ENCODE measurements at regions not wholly inside any gene's neighbourhood (a gene's known extent, or its start where the extent isn't known, plus 50 kb on each side); places are given as distances from the start of the nearest gene placed in this dataset.

DNA sequence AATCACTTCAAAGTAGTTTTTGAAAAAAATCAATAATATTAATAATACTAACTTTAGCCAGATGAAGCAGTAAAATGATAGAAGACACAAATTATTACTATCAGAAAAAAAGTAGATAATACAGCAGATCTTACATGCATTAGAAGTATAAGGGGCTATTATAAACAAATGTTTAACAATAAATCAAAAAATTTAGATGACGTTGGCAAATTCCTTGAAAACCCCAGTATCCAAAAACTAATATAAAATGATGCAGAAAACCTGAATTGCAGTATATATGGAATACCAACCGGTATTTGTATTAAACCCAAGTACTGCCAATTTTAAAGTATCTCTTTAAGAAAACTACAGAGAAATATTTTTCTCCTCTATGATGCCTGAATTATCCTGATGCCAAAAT lies 573.3 kb upstream of the CTNND2 start:
- no peak overlapping the region for H3K4me3 ChIP-seq (ENCODE audit: low read depth, low read length)
- no peak for DNase-seq (ENCODE audit: low read depth)
- TF ChIP-seq, protein P1, sequence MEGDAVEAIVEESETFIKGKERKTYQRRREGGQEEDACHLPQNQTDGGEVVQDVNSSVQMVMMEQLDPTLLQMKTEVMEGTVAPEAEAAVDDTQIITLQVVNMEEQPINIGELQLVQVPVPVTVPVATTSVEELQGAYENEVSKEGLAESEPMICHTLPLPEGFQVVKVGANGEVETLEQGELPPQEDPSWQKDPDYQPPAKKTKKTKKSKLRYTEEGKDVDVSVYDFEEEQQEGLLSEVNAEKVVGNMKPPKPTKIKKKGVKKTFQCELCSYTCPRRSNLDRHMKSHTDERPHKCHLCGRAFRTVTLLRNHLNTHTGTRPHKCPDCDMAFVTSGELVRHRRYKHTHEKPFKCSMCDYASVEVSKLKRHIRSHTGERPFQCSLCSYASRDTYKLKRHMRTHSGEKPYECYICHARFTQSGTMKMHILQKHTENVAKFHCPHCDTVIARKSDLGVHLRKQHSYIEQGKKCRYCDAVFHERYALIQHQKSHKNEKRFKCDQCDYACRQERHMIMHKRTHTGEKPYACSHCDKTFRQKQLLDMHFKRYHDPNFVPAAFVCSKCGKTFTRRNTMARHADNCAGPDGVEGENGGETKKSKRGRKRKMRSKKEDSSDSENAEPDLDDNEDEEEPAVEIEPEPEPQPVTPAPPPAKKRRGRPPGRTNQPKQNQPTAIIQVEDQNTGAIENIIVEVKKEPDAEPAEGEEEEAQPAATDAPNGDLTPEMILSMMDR (conservative IDR thresholded peaks at IDR 0.05; ENCODE audit: low read depth, low read length) = no peak

GRCh38 chr5:12467799-12468198 lies 563.6 kb upstream of the CTNND2 start:
- no peak for DNase-seq (ENCODE audit: low read depth)
- TF ChIP-seq, protein P1 (conservative IDR thresholded peaks at IDR 0.05; ENCODE audit: low read depth, low read length) = no peak
- H3K4me3 ChIP-seq (ENCODE audit: low read depth, low read length) = no peak overlapping the region

DNA sequence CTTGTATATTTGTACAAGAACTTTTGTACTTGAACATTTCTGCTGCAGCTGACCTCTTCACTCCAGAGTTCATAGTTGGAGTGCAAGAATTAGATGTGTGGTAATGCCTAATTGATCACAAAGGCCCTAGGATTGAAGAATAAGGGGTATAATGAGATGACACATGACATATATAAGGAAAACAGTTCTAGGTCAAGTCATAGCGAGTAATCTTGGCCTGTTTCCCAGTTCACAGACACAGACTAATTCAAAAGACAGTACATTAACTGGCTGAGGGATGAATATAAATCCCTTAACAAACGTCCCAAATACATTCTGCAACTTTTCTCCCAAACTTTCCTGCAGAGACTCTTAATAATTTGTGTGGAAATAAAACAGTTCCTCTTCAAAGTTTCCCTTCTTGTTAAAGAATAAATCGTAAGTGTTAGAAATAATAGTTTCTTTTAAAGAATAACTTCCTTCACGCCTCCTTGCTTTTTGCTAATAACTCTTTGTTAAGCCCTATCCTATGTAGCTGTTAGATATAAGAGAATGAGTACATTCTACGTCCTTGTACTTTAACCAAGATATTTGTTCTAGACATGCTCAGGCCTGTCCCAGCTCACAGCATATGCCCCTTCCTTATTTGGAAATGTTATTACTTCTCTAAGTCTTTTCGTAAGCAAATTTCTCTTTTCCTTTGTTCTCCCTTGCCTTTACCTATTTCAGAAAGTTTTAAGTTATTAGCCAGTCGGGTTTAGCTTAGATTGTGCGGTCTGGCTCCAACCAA lies 556.4 kb upstream of the CTNND2 start:
- TF ChIP-seq, protein P1 (conservative IDR thresholded peaks at IDR 0.05; ENCODE audit: low read depth, low read length) = no peak
- peak; percentile 0 for DNase-seq (ENCODE audit: low read depth)
- H3K4me3 ChIP-seq (ENCODE audit: low read depth, low read length) = no peak overlapping the region

- DNase-seq (ENCODE audit: low read depth) = no peak
Observed at GRCh38 chr5:12459326-12459725, 555.1 kb upstream of the CTNND2 start.

GRCh38 chr5:12419075-12419474 lies 514.8 kb upstream of the CTNND2 start:
- TF ChIP-seq, protein P1 (conservative IDR thresholded peaks at IDR 0.05; ENCODE audit: low read depth, low read length) = no peak
- no peak overlapping the region for H3K4me3 ChIP-seq (ENCODE audit: low read depth, low read length)
- no peak for DNase-seq (ENCODE audit: low read depth)

More at GRCh38 chr5:12459326-12459725, 555.1 kb upstream of the CTNND2 start:
- no peak overlapping the region for H3K4me3 ChIP-seq (ENCODE audit: low read depth, low read length)
- TF ChIP-seq, protein P1 (conservative IDR thresholded peaks at IDR 0.05; ENCODE audit: low read depth, low read length) = no peak

DNA sequence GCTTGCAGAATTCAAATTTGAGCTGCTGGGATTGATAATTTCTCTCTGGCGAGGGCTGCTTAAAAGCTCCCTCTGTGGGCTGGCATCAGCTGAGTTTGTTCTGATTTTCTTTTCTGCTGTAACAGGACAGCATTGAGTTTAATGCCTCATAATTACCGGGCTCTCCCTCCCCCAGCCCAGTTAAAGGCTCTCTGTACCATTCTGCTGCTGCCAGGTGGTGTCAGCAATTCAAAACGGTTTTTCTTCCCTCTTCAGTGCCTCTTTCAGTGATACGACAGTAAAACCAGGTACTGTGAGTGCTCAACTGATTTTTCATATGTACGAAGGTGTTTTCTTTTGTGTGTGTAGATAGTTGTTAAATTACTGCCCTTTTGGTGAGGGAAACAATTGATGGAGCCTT lies 509.3 kb upstream of the CTNND2 start:
- DNase-seq (ENCODE audit: low read depth) = no peak
- H3K4me3 ChIP-seq (ENCODE audit: low read depth, low read length) = no peak overlapping the region
- TF ChIP-seq, protein P1 (conservative IDR thresholded peaks at IDR 0.05; ENCODE audit: low read depth, low read length) = no peak

GRCh38 chr5:12413075-12413474 lies 508.8 kb upstream of the CTNND2 start:
- DNase-seq (ENCODE audit: low read depth) = no peak
- TF ChIP-seq, protein P1 (conservative IDR thresholded peaks at IDR 0.05; ENCODE audit: low read depth, low read length) = no peak
- no peak overlapping the region for H3K4me3 ChIP-seq (ENCODE audit: low read depth, low read length)
